Kidney (tissue), 13 donors: ENCODE measurements at regions not wholly inside any gene's neighbourhood (a gene's known extent, or its start where the extent isn't known, plus 50 kb on each side); places are given as distances from the start of the nearest gene placed in this dataset.
A peak's percentile ranks its signal among the peaks of the same experiment; 100 is the strongest.

ENCODE experiments used
- DNase-seq, 5 donors: peaks; one replicate each; pipeline ENCODE4 v3.0.0-alpha.2; 2013 to 2020
- FAIRE-seq: peaks from 2 replicates; lab custom pipeline; 2012; peaks lifted over from hg19 to GRCh38; lab: Jason Lieb, UNC
- H3K27ac ChIP-seq, 2 donors: one replicate each; pipeline ENCODE4 v1.7.0; 2013; ENCODE audit warnings: low read depth in 2 of 2, low read length in 2 of 2, inconsistent platforms in 1 of 2
- H3K27me3 ChIP-seq: one replicate; pipeline ENCODE4 v1.7.1; 2013; ENCODE audit warnings: low read length, inconsistent platforms; ENCODE audit not compliant: control insufficient read depth, insufficient read depth
- H3K36me3 ChIP-seq, 3 donors: one replicate each; pipeline versions ENCODE4 v1.7.0 to v1.7.1; 2013; ENCODE audit warnings: low read length in 3 of 3, control low read depth in 1 of 3, inconsistent platforms in 1 of 3; ENCODE audit not compliant: insufficient read depth in 3 of 3, control insufficient read depth in 2 of 3
- H3K4me1 ChIP-seq, 3 donors: one replicate each; pipeline versions ENCODE4 v1.7.0 to v1.7.1; 2013; ENCODE audit warnings: low read length in 3 of 3, inconsistent platforms in 1 of 3, low read depth in 1 of 3; ENCODE audit not compliant: control insufficient read depth in 2 of 3, insufficient read depth in 2 of 3
- H3K4me3 ChIP-seq, 3 donors: one replicate each; pipeline versions ENCODE4 v1.7.0 to v1.8.1; 2013; ENCODE audit warnings: low read length in 3 of 3, control low read depth in 1 of 3, inconsistent platforms in 1 of 3
- H3K9ac ChIP-seq, 3 donors: one replicate each; pipeline versions ENCODE4 v1.7.0 to v1.7.1; 2013; ENCODE audit warnings: low read length in 3 of 3, control low read depth in 1 of 3, inconsistent platforms in 1 of 3
- H3K9me3 ChIP-seq, 3 donors: one replicate each; pipeline versions ENCODE4 v1.7.0 to v1.7.1; 2013; ENCODE audit warnings: low read length in 3 of 3, control low read depth in 1 of 3, inconsistent platforms in 1 of 3; ENCODE audit not compliant: control insufficient read depth in 2 of 3, insufficient read depth in 1 of 3
- CTCF ChIP-seq: IDR thresholded peaks from 3 replicates; pipeline ENCODE4 v1.5.1; 2012; ENCODE audit warnings: mild to moderate bottlenecking, moderate library complexity, borderline replicate concordance; ENCODE audit not compliant: insufficient read depth; ENCODE audit errors: extremely low read depth
- intact Hi-C: fragments of 100-400 bp; cut with DNase I; formaldehyde crosslinking; loops from one replicate; pipeline ENCODE4 v1.11.1; 2022
- donor health status: control.
- donor health status: control.
- donor health status: control.
- donor health status: control.
- donor health status: control.
- donor health status: DM: yes; HTN: yes; CAD: no.
- donor health status: Normal renal cell carcinoma (clear cell type).

- H3K27ac ChIP-seq: no peak overlapping the region
- no peaks in the 10 kb centered on the region for H3K9me3 ChIP-seq
- H3K4me1 ChIP-seq: no peaks in the 10 kb centered on the region
- intact Hi-C loops: no loop called here
- no peaks in the 10 kb centered on the region for H3K36me3 ChIP-seq
- DNase-seq (no peak), FAIRE-seq (no peak)
- no peak overlapping the region for H3K9ac ChIP-seq
- no peak for TF ChIP-seq CTCF
- no peaks in the 10 kb centered on the region for H3K27me3 ChIP-seq
- no peak overlapping the region for H3K4me3 ChIP-seq
Measured at GRCh38 chr6:25217829-25218228, 61.3 kb upstream of the CARMIL1 start.

- TF ChIP-seq CTCF: no peak
- no peaks in the 10 kb centered on the region for H3K27me3 ChIP-seq
- FAIRE-seq: no peak
- H3K9ac ChIP-seq: no peak overlapping the region
- H3K9me3 ChIP-seq: no peaks in the 10 kb centered on the region
- no peaks in the 10 kb centered on the region for H3K4me1 ChIP-seq
- peak in 4 of 5 donors; percentile 20 to 75 (median 41) for DNase-seq
- H3K27ac ChIP-seq: no peak overlapping the region
- no peaks in the 10 kb centered on the region for H3K36me3 ChIP-seq
- no peak overlapping the region for H3K4me3 ChIP-seq
- intact Hi-C loops: no loop called here
Measured at GRCh38 chr6:25218346-25218745, 60.8 kb upstream of the CARMIL1 start.

GRCh38 chr6:25219216-25219916 lies 59.8 kb upstream of the CARMIL1 start:
- no peak overlapping the region for H3K4me3 ChIP-seq
- H3K27ac ChIP-seq: no peak overlapping the region
- no peaks in the 10 kb centered on the region for H3K27me3 ChIP-seq
- TF ChIP-seq CTCF: no peak
- intact Hi-C loops: no loop called here
- FAIRE-seq (no peak), DNase-seq (peak in 1 of 5 donors; percentile 49)
- peaks cover 0 to 4% (median 0%) of the 10 kb centered on the region in 3 donors for H3K4me1 ChIP-seq
- no peaks in the 10 kb centered on the region for H3K9me3 ChIP-seq
- no peak overlapping the region for H3K9ac ChIP-seq
- H3K36me3 ChIP-seq: no peaks in the 10 kb centered on the region

- Histone ChIP-seq H3K9me3 (no peaks in the 10 kb centered on the region), H3K4me3 (no peak overlapping the region), H3K9ac (no peak overlapping the region), H3K27ac (no peak overlapping the region), H3K4me1 (peaks cover 0 to 4% (median 0%) of the 10 kb centered on the region in 3 donors), H3K36me3 (no peaks in the 10 kb centered on the region), H3K27me3 (no peaks in the 10 kb centered on the region)
- intact Hi-C loops: no loop called here
- DNase-seq (no peak), FAIRE-seq (no peak)
- TF ChIP-seq CTCF: no peak
Measured at GRCh38 chr6:25219917-25220278, 59.3 kb upstream of the CARMIL1 start.
